NCI-H2171 treated with DMSO at 0.1 percent for 48 hours (cell line): ENCODE measurements at regions not wholly inside any gene's neighbourhood (a gene's known extent, or its start where the extent isn't known, plus 50 kb on each side); places are given as distances from the start of the nearest gene placed in this dataset.
"Not testable (repeated sequence)": the region's sequence is repeated elsewhere in the genome, so short reads cannot be mapped to it uniquely, and the experiment has no call there.

ENCODE experiments used
- DNase-seq: peaks from one replicate; lab custom pipeline; 2025; lab: John Stamatoyannopoulos, UW

DNA sequence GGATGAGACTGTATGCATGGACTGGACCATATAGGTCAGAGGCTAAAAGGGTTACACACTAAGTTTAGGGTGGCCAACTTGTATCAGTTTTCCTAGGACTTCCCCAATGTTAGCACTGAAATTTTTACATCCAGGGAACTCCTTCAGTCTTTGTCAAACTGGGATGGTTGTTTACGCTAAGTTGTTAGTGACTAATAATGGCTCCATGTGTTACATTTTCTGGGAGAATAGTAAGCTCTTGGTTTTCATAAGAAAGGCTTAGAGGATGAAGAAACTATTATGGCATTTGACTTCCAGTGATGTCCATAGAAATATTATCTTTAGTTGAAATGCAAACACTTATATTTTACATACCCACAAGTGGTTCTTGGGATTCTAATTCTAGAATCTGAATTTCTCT is 57.9 kb upstream of the ST3GAL6 start:
- DNase-seq = no peak

DNA sequence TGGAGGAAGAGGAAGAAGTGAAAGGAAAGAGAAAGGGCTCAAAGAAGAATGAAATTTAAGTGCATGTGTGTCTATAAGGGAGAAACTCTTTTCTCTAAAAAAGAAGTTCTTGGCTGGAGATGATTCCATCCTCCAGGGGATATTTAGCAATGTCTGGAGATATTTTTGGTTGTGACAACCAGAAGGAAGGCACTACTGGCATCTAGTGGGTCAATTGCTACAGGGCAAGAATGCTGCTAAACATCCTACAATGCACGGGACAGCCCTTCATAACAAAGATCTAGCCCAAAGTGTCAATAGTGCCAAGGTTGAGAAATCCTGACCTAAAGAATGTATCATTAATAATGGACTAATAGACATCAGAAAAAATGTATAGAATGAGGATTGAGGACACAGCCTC is 57.4 kb upstream of the ST3GAL6 start:
- DNase-seq = no peak

DNA sequence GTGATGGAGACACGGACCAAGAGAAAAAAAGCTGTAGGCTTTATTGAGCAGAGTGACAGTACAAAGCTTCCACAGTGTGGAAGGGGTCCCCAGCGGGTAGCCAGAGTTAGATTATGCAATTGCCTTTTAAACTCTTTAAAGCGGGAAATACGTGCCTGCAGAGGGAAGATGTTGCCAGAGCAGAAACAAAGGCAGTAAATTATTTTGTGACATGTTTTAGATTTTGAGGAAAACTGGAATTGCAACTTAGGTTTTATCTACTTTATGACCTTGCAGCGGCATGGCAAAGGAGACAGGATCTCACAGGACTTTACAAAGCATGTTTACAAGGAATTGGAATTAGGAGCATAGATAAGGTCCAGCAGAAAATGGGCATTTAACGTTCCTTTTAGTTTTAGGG is 54.5 kb upstream of the ST3GAL6 start:
- not testable (repeated sequence) for DNase-seq

GRCh38 chr3:98709441-98709840 is 53.7 kb upstream of the ST3GAL6 start:
- no peak for DNase-seq

DNA sequence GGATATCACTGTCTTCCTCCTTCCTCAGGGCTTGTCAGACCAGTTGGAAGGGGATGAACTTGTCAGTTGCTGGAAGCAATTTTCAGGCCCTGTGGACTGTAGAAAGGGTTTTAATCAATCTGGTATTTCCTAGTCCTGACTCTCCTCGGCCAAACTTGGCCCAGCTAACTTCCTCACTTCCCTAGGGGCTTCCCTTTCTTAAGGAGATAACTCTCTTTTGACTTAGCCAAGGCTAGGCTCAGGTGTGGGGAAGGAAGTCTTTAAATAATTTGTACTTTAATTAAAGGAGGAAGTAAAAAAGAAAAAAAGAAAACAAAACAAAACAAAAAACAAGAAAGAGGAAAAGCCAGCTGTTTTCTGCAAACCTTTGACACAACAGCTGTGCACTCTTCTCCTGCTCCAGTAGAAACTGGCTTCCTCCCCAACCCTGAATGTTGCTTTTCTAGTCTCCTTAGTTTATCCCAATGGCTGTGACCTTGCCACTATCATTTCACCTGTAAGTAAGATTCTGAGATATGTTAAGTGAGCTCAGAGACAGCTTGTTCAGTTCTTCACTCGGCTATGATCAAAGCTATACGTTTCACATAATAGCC is 53.0 kb upstream of the ST3GAL6 start:
- DNase-seq = no peak

- no peak for DNase-seq
Observed at GRCh38 chr3:98711426-98711825, 51.7 kb upstream of the ST3GAL6 start.

- no peak for DNase-seq
Observed at GRCh38 chr3:98712726-98713125, 50.4 kb upstream of the ST3GAL6 start.

DNA sequence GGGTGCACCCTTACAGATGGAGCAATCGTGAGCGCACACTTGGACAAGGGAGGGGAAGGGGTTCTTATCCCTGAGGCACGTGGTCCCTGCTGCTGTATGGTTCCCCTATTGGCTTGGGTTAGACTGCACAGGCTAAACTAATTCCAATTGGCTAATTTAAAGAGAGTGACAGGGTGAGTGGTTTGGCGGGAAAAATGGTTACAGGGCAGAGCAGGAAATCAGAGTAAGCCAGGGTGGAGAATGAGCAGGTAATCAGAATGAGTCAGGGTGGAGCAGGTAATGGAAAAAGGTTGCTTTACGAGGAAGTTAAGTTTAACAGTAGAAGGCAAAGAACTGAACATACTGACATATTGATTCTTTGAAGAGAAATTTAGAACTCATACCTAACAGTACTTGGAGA is 49.8 kb upstream of the ST3GAL6 start:
- DNase-seq = not testable (repeated sequence)
